ENCODE measurements at regions not wholly inside any gene's neighbourhood (a gene's known extent, or its start where the extent isn't known, plus 50 kb on each side); places are given as distances from the start of the nearest gene placed in this dataset.

DNA sequence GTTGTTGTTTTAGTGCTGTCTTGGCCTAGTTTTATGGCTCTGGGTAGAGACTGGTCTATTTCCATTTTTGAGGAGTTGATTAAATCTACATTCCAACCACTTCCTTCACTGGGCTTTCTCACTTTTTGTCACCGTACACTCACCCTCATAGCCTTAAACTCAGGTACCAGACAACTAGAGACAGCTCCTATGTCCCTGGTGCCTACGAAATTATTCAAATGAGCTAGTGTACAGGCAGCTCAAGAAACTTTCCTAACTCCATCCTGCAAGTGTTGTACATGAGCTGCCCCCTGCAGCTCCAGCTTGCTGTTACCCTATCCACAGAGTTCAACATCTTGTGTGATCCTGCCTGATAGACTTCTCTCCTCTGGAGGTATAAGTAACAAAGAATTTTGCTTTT is 704.8 kb upstream of the RGS18 start:
- TF ChIP-seq, protein P1, sequence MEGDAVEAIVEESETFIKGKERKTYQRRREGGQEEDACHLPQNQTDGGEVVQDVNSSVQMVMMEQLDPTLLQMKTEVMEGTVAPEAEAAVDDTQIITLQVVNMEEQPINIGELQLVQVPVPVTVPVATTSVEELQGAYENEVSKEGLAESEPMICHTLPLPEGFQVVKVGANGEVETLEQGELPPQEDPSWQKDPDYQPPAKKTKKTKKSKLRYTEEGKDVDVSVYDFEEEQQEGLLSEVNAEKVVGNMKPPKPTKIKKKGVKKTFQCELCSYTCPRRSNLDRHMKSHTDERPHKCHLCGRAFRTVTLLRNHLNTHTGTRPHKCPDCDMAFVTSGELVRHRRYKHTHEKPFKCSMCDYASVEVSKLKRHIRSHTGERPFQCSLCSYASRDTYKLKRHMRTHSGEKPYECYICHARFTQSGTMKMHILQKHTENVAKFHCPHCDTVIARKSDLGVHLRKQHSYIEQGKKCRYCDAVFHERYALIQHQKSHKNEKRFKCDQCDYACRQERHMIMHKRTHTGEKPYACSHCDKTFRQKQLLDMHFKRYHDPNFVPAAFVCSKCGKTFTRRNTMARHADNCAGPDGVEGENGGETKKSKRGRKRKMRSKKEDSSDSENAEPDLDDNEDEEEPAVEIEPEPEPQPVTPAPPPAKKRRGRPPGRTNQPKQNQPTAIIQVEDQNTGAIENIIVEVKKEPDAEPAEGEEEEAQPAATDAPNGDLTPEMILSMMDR (conservative IDR thresholded peaks at IDR 0.05 in 1 of 2, IDR thresholded peaks at IDR 0.05 in 1 of 2; ENCODE audit: extremely low read depth in 1 of 2, insufficient read depth in 1 of 2, low read depth in 1 of 2, low read length in 2 of 2): no peak
- no peak for TF ChIP-seq EZH2 (IDR thresholded peaks at IDR 0.05; ENCODE audit: borderline replicate concordance, low read length)

All from mammary epithelial cell (primary cell).